Peyer's patch (tissue), 4 donors: ENCODE measurements at regions not wholly inside any gene's neighbourhood (a gene's known extent, or its start where the extent isn't known, plus 50 kb on each side); places are given as distances from the start of the nearest gene placed in this dataset.

Experiments
- POLR2A ChIP-seq, 2 donors: fragments of 450-650 bp; IDR thresholded peaks; one replicate each; pipeline ENCODE4 v1.5.1; 2017; ENCODE audit warnings: antibody characterized with exemption in 2 of 2, mild to moderate bottlenecking in 2 of 2, moderate library complexity in 2 of 2
- TF ChIP-seq, protein P1 (sequence below), 6 experiments: fragments of 450-650 bp in 4 of 6; fragments of 200-600 bp in 2 of 6; sonication (generic) in 1 of 6; IDR thresholded peaks; one replicate each; pipeline ENCODE4 v1.5.1; 2017 to 2019; ENCODE audit warnings: antibody characterized with exemption in 6 of 6, mild to moderate bottlenecking in 3 of 6, moderate library complexity in 1 of 6

DNA sequence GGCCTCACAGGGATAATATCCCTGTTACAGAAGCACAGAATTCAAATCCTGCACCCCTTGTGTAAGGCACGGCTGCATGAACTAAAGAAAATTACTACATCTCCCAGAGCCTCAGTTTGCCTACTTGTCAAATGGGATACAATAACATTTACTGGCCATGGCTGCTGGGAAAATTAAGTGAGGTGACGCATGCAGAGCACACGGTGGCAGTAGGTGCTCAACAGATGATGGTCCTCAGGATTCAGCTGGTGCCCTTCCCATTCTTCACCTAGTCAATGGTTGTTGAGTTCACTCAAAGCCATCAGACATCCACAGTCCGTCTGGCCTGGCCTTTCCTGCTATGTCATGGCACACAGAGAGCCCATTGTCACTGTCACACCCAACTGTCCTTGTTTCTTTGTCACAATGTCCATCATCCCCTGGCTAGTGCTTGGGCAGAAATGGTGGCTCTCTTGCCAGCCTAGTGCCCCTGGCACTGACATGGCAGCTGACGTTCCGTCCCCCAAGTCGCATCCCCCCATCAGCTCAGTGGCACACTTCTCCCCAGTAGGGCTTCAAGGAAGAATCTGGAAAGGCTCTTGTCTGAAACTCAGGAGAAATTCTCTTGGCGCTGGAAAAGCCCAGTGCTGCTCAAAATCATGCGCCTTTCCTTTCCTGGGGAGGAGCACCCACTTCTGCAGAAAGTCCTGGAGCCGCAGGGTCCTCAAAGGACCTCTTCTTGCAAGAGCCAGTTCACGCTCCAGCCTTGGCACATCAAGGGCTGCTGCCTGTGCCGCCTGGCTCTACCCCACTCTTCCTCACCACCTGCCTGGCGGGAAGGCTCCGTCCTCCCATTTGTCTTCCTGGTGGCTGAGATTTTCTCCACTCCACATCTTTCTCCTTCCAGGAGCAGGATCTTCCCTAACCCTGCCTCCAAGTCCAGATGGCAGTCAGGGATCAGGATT lies 55.9 kb upstream of the SLC66A3 start:
- TF ChIP-seq, protein P1, sequence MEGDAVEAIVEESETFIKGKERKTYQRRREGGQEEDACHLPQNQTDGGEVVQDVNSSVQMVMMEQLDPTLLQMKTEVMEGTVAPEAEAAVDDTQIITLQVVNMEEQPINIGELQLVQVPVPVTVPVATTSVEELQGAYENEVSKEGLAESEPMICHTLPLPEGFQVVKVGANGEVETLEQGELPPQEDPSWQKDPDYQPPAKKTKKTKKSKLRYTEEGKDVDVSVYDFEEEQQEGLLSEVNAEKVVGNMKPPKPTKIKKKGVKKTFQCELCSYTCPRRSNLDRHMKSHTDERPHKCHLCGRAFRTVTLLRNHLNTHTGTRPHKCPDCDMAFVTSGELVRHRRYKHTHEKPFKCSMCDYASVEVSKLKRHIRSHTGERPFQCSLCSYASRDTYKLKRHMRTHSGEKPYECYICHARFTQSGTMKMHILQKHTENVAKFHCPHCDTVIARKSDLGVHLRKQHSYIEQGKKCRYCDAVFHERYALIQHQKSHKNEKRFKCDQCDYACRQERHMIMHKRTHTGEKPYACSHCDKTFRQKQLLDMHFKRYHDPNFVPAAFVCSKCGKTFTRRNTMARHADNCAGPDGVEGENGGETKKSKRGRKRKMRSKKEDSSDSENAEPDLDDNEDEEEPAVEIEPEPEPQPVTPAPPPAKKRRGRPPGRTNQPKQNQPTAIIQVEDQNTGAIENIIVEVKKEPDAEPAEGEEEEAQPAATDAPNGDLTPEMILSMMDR (IDR thresholded peaks at IDR 0.05) = no peak
- TF ChIP-seq POLR2A (IDR thresholded peaks at IDR 0.05) = no peak
